ENCODE measurements at regions not wholly inside any gene's neighbourhood (a gene's known extent, or its start where the extent isn't known, plus 50 kb on each side); places are given as distances from the start of the nearest gene placed in this dataset.
"Not testable (repeated sequence)": the region's sequence is repeated elsewhere in the genome, so short reads cannot be mapped to it uniquely, and the experiment has no call there.

GRCh38 chr12:46516238-46516932 lies 143.8 kb upstream of the SLC38A2 start:
- no peaks in the 10 kb centered on the region for H3K27me3 ChIP-seq (ENCODE audit: control insufficient read depth in 1 of 2, insufficient read depth in 2 of 2, low read length in 1 of 2)
- peaks cover 0 to 6% of the 10 kb centered on the region in 2 donors for H3K4me1 ChIP-seq (ENCODE audit: control insufficient read depth in 1 of 2, insufficient read depth in 2 of 2, low read length in 2 of 2)
- H3K9me3 ChIP-seq (ENCODE audit: control insufficient read depth, low read length), result no peaks in the 10 kb centered on the region
- ATAC-seq (ENCODE audit: low FRiP score) (no peak), DNase-seq (peak in 1 of 2 donors; percentile 30)
- no peak overlapping the region for H3K27ac ChIP-seq (ENCODE audit: low read depth in 1 of 2, low read length in 2 of 2)
- H3K4me3 ChIP-seq (ENCODE audit: low read length in 2 of 2), result no peak overlapping the region
- WGBS, 2 donors, result 85 to 88% methylated on average over 5 of the region's 5 CpGs
- intact Hi-C loops (cut with DNase I), result no loop called here
- H3K36me3 ChIP-seq (ENCODE audit: control insufficient read depth in 1 of 2, insufficient read depth in 2 of 2, low read length in 1 of 2), result no peaks in the 10 kb centered on the region

GRCh38 chr12:46515829-46516228 lies 143.3 kb upstream of the SLC38A2 start:
- WGBS, 2 donors, result 97 to 100% methylated on average over 1 of the region's 1 CpG
- H3K4me3 ChIP-seq (ENCODE audit: low read length in 2 of 2), result no peak overlapping the region
- H3K27ac ChIP-seq (ENCODE audit: low read depth in 1 of 2, low read length in 2 of 2), result no peak overlapping the region
- ATAC-seq (ENCODE audit: low FRiP score) (no peak), DNase-seq (no peak)
- intact Hi-C loops (cut with DNase I), result no loop called here
- peaks cover 0 to 6% of the 10 kb centered on the region in 2 donors for H3K4me1 ChIP-seq (ENCODE audit: control insufficient read depth in 1 of 2, insufficient read depth in 2 of 2, low read length in 2 of 2)
- H3K27me3 ChIP-seq (ENCODE audit: control insufficient read depth in 1 of 2, insufficient read depth in 2 of 2, low read length in 1 of 2), result no peaks in the 10 kb centered on the region
- H3K9me3 ChIP-seq (ENCODE audit: control insufficient read depth, low read length), result no peaks in the 10 kb centered on the region
- no peaks in the 10 kb centered on the region for H3K36me3 ChIP-seq (ENCODE audit: control insufficient read depth in 1 of 2, insufficient read depth in 2 of 2, low read length in 1 of 2)

- ATAC-seq (ENCODE audit: low FRiP score) (no peak), DNase-seq (no peak)
- no peaks in the 10 kb centered on the region for H3K9me3 ChIP-seq (ENCODE audit: control insufficient read depth, low read length)
- no peaks in the 10 kb centered on the region for H3K36me3 ChIP-seq (ENCODE audit: control insufficient read depth in 1 of 2, insufficient read depth in 2 of 2, low read length in 1 of 2)
- H3K27me3 ChIP-seq (ENCODE audit: control insufficient read depth in 1 of 2, insufficient read depth in 2 of 2, low read length in 1 of 2), result no peaks in the 10 kb centered on the region
- intact Hi-C loops (cut with DNase I), result no loop called here
- 81 to 92% methylated on average over 2 of the region's 2 CpGs for WGBS, 2 donors
- no peak overlapping the region for H3K27ac ChIP-seq (ENCODE audit: low read depth in 1 of 2, low read length in 2 of 2)
- no peak overlapping the region for H3K4me3 ChIP-seq (ENCODE audit: low read length in 2 of 2)
- H3K4me1 ChIP-seq (ENCODE audit: control insufficient read depth in 1 of 2, insufficient read depth in 2 of 2, low read length in 2 of 2), result peaks cover 0 to 6% of the 10 kb centered on the region in 2 donors
These were observed 142.3 kb upstream of the SLC38A2 start for GRCh38 chr12:46514886-46515285.

GRCh38 chr12:46510257-46510656 lies 137.7 kb upstream of the SLC38A2 start:
- intact Hi-C loops (cut with DNase I); H3K27me3 ChIP-seq (ENCODE audit: control insufficient read depth in 1 of 2, insufficient read depth in 2 of 2, low read length in 1 of 2); ATAC-seq (ENCODE audit: low FRiP score); H3K27ac ChIP-seq (ENCODE audit: low read depth in 1 of 2, low read length in 2 of 2); H3K9me3 ChIP-seq (ENCODE audit: control insufficient read depth, low read length); H3K36me3 ChIP-seq (ENCODE audit: control insufficient read depth in 1 of 2, insufficient read depth in 2 of 2, low read length in 1 of 2); DNase-seq; H3K4me3 ChIP-seq (ENCODE audit: low read length in 2 of 2); H3K4me1 ChIP-seq (ENCODE audit: control insufficient read depth in 1 of 2, insufficient read depth in 2 of 2, low read length in 2 of 2): not testable (repeated sequence)

GRCh38 chr12:46509135-46509534 lies 136.6 kb upstream of the SLC38A2 start:
- no peak for ATAC-seq (ENCODE audit: low FRiP score)
- WGBS, 2 donors, result 35 to 40% methylated on average over 1 of the region's 1 CpG
- Histone ChIP-seq H3K4me1 (ENCODE audit: control insufficient read depth in 1 of 2, insufficient read depth in 2 of 2, low read length in 2 of 2) (no peaks in the 10 kb centered on the region), H3K36me3 (ENCODE audit: control insufficient read depth in 1 of 2, insufficient read depth in 2 of 2, low read length in 1 of 2) (no peaks in the 10 kb centered on the region), H3K9me3 (ENCODE audit: control insufficient read depth, low read length) (no peaks in the 10 kb centered on the region), H3K27ac (ENCODE audit: low read depth in 1 of 2, low read length in 2 of 2) (no peak overlapping the region), H3K4me3 (ENCODE audit: low read length in 2 of 2) (no peak overlapping the region), H3K27me3 (ENCODE audit: control insufficient read depth in 1 of 2, insufficient read depth in 2 of 2, low read length in 1 of 2) (no peaks in the 10 kb centered on the region)
- DNase-seq, result no peak
- intact Hi-C loops (cut with DNase I), result no loop called here

GRCh38 chr12:46508651-46509050 lies 136.1 kb upstream of the SLC38A2 start:
- H3K9me3 ChIP-seq (ENCODE audit: control insufficient read depth, low read length), result no peaks in the 10 kb centered on the region
- WGBS, 2 donors, result 96 to 98% methylated on average over 6 of the region's 6 CpGs
- no peak for DNase-seq
- no peaks in the 10 kb centered on the region for H3K27me3 ChIP-seq (ENCODE audit: control insufficient read depth in 1 of 2, insufficient read depth in 2 of 2, low read length in 1 of 2)
- no peak overlapping the region for H3K4me3 ChIP-seq (ENCODE audit: low read length in 2 of 2)
- no peaks in the 10 kb centered on the region for H3K36me3 ChIP-seq (ENCODE audit: control insufficient read depth in 1 of 2, insufficient read depth in 2 of 2, low read length in 1 of 2)
- intact Hi-C loops (cut with DNase I), result no loop called here
- no peak for ATAC-seq (ENCODE audit: low FRiP score)
- H3K4me1 ChIP-seq (ENCODE audit: control insufficient read depth in 1 of 2, insufficient read depth in 2 of 2, low read length in 2 of 2), result no peaks in the 10 kb centered on the region
- H3K27ac ChIP-seq (ENCODE audit: low read depth in 1 of 2, low read length in 2 of 2), result no peak overlapping the region

GRCh38 chr12:46507766-46508165 lies 135.2 kb upstream of the SLC38A2 start:
- H3K4me3 ChIP-seq (ENCODE audit: low read length in 2 of 2), result no peak overlapping the region
- no peaks in the 10 kb centered on the region for H3K27me3 ChIP-seq (ENCODE audit: control insufficient read depth in 1 of 2, insufficient read depth in 2 of 2, low read length in 1 of 2)
- DNase-seq (no peak), ATAC-seq (ENCODE audit: low FRiP score) (no peak)
- H3K36me3 ChIP-seq (ENCODE audit: control insufficient read depth in 1 of 2, insufficient read depth in 2 of 2, low read length in 1 of 2), result no peaks in the 10 kb centered on the region
- no peaks in the 10 kb centered on the region for H3K4me1 ChIP-seq (ENCODE audit: control insufficient read depth in 1 of 2, insufficient read depth in 2 of 2, low read length in 2 of 2)
- intact Hi-C loops (cut with DNase I), result no loop called here
- H3K27ac ChIP-seq (ENCODE audit: low read depth in 1 of 2, low read length in 2 of 2), result no peak overlapping the region
- H3K9me3 ChIP-seq (ENCODE audit: control insufficient read depth, low read length), result no peaks in the 10 kb centered on the region

- no peak overlapping the region for H3K4me3 ChIP-seq (ENCODE audit: low read length in 2 of 2)
- WGBS, 2 donors, result 80 to 92% methylated on average over 1 of the region's 1 CpG
- intact Hi-C loops (cut with DNase I), result no loop called here
- no peaks in the 10 kb centered on the region for H3K27me3 ChIP-seq (ENCODE audit: control insufficient read depth in 1 of 2, insufficient read depth in 2 of 2, low read length in 1 of 2)
- ATAC-seq (ENCODE audit: low FRiP score) (no peak), DNase-seq (no peak)
- no peaks in the 10 kb centered on the region for H3K36me3 ChIP-seq (ENCODE audit: control insufficient read depth in 1 of 2, insufficient read depth in 2 of 2, low read length in 1 of 2)
- no peaks in the 10 kb centered on the region for H3K4me1 ChIP-seq (ENCODE audit: control insufficient read depth in 1 of 2, insufficient read depth in 2 of 2, low read length in 2 of 2)
- H3K9me3 ChIP-seq (ENCODE audit: control insufficient read depth, low read length), result no peaks in the 10 kb centered on the region
- no peak overlapping the region for H3K27ac ChIP-seq (ENCODE audit: low read depth in 1 of 2, low read length in 2 of 2)
These were observed 134.4 kb upstream of the SLC38A2 start for GRCh38 chr12:46506961-46507360.

- H3K27me3 ChIP-seq (ENCODE audit: control insufficient read depth in 1 of 2, insufficient read depth in 2 of 2, low read length in 1 of 2), result no peaks in the 10 kb centered on the region
- H3K27ac ChIP-seq (ENCODE audit: low read depth in 1 of 2, low read length in 2 of 2), result no peak overlapping the region
- H3K36me3 ChIP-seq (ENCODE audit: control insufficient read depth in 1 of 2, insufficient read depth in 2 of 2, low read length in 1 of 2), result no peaks in the 10 kb centered on the region
- H3K4me3 ChIP-seq (ENCODE audit: low read length in 2 of 2), result no peak overlapping the region
- ATAC-seq (ENCODE audit: low FRiP score) (no peak), DNase-seq (no peak)
- no peaks in the 10 kb centered on the region for H3K4me1 ChIP-seq (ENCODE audit: control insufficient read depth in 1 of 2, insufficient read depth in 2 of 2, low read length in 2 of 2)
- WGBS, 2 donors, result 94 to 97% methylated on average over 2 of the region's 2 CpGs
- intact Hi-C loops (cut with DNase I), result no loop called here
- no peaks in the 10 kb centered on the region for H3K9me3 ChIP-seq (ENCODE audit: control insufficient read depth, low read length)
These were observed 133.6 kb upstream of the SLC38A2 start for GRCh38 chr12:46506198-46506597.

Data from aorta (tissue), 5 donors.